Suprapubic skin (tissue), 4 donors: ENCODE measurements at regions not wholly inside any gene's neighbourhood (a gene's known extent, or its start where the extent isn't known, plus 50 kb on each side); places are given as distances from the start of the nearest gene placed in this dataset.

Source experiments
- DNase-seq, 2 donors: peaks; one replicate each; pipeline ENCODE4 v3.0.0-alpha.2; 2019; ENCODE audit warnings: low spot score in 2 of 2
- H3K27ac ChIP-seq: fragments of 200-600 bp; sonication (generic); one replicate; pipeline ENCODE4 v1.5.1; 2019
- H3K27me3 ChIP-seq: fragments of 200-600 bp; sonication (generic); one replicate; pipeline ENCODE4 v1.5.1; 2019
- H3K36me3 ChIP-seq: fragments of 200-600 bp; sonication (generic); one replicate; pipeline ENCODE4 v1.5.1; 2019
- H3K4me1 ChIP-seq: fragments of 200-600 bp; sonication (generic); one replicate; pipeline ENCODE4 v1.5.1; 2019
- H3K4me3 ChIP-seq: fragments of 200-600 bp; sonication (generic); one replicate; pipeline ENCODE4 v1.5.1; 2019; ENCODE audit warnings: mild to moderate bottlenecking
- H3K9me3 ChIP-seq: fragments of 200-600 bp; sonication (generic); one replicate; pipeline ENCODE4 v1.5.1; 2019
- CTCF ChIP-seq, 2 donors: fragments of 200-600 bp in 1 of 2; fragments of 450-650 bp in 1 of 2; sonication (generic) in 1 of 2; IDR thresholded peaks; one replicate each; pipeline ENCODE4 v1.5.1; 2016 to 2019; ENCODE audit warnings: antibody characterized with exemption in 2 of 2, mild to moderate bottlenecking in 1 of 2, moderate library complexity in 1 of 2
- EP300 ChIP-seq: sonication (generic); formaldehyde crosslinking; IDR thresholded peaks from one replicate; pipeline ENCODE4 v1.6.1; 2017; ENCODE audit warnings: antibody characterized with exemption
- POLR2A ChIP-seq, 2 donors: fragments of 450-650 bp; IDR thresholded peaks; one replicate each; pipeline ENCODE4 v1.6.1; 2017; ENCODE audit warnings: antibody characterized with exemption in 2 of 2, mild to moderate bottlenecking in 2 of 2, moderate library complexity in 2 of 2
- POLR2AphosphoS5 ChIP-seq, 3 donors: sonication (generic); formaldehyde crosslinking; IDR thresholded peaks; one replicate each; pipeline ENCODE4 v1.6.1; 2017; ENCODE audit warnings: antibody characterized with exemption in 3 of 3
- WGBS: methylation state at CpG from one replicate; pipeline ENCODE4 v1.1.5; 2018; 5-methylcytosine and 5-hydroxymethylcytosine counted together

GRCh38 chr13:69279213-69279612 lies 828.4 kb upstream of the ATXN8OS start:
- no peak for DNase-seq
- Histone ChIP-seq H3K4me3 (no peak overlapping the region), H3K9me3 (peaks cover 3% of the 10 kb centered on the region), H3K27ac (no peak overlapping the region), H3K27me3 (no peaks in the 10 kb centered on the region), H3K36me3 (no peaks in the 10 kb centered on the region), H3K4me1 (no peaks in the 10 kb centered on the region)
- TF ChIP-seq POLR2AphosphoS5 (IDR thresholded peaks at IDR 0.05) = no peak
- TF ChIP-seq POLR2A (IDR thresholded peaks at IDR 0.05) = no peak

GRCh38 chr13:69274231-69274630 lies 833.4 kb upstream of the ATXN8OS start:
- 81% methylated on average over 1 of the region's 1 CpG for whole genome bisulfite sequencing
- no peaks in the 10 kb centered on the region for H3K36me3 ChIP-seq
- H3K4me1 ChIP-seq = no peaks in the 10 kb centered on the region
- H3K27ac ChIP-seq = no peak overlapping the region
- H3K27me3 ChIP-seq = no peaks in the 10 kb centered on the region
- no peak for DNase-seq
- H3K9me3 ChIP-seq = peaks cover 3% of the 10 kb centered on the region
- no peak for TF ChIP-seq POLR2AphosphoS5 (IDR thresholded peaks at IDR 0.05)
- no peak for TF ChIP-seq POLR2A (IDR thresholded peaks at IDR 0.05)
- TF ChIP-seq CTCF (IDR thresholded peaks at IDR 0.05) = no peak
- TF ChIP-seq EP300 = no peak
- H3K4me3 ChIP-seq = no peak overlapping the region

- Histone ChIP-seq H3K9me3 (no peaks in the 10 kb centered on the region), H3K4me3 (no peak overlapping the region), H3K36me3 (no peaks in the 10 kb centered on the region), H3K4me1 (no peaks in the 10 kb centered on the region), H3K27me3 (no peaks in the 10 kb centered on the region), H3K27ac (no peak overlapping the region)
- WGBS = 67% methylated on average over 5 of the region's 5 CpGs
- no peak for TF ChIP-seq POLR2AphosphoS5 (IDR thresholded peaks at IDR 0.05)
- TF ChIP-seq POLR2A (IDR thresholded peaks at IDR 0.05) = no peak
- TF ChIP-seq EP300 = no peak
- no peak for TF ChIP-seq CTCF (IDR thresholded peaks at IDR 0.05)
- no peak for DNase-seq
Observed at GRCh38 chr13:69264362-69265334, 843.0 kb upstream of the ATXN8OS start.

- DNase-seq = no peak
- TF ChIP-seq EP300 (no peak), POLR2A (IDR thresholded peaks at IDR 0.05) (no peak), POLR2AphosphoS5 (IDR thresholded peaks at IDR 0.05) (no peak), CTCF (IDR thresholded peaks at IDR 0.05) (no peak)
- no peaks in the 10 kb centered on the region for H3K36me3 ChIP-seq
- 67% methylated on average over 1 of the region's 1 CpG for WGBS
- H3K4me3 ChIP-seq = no peak overlapping the region
- no peak overlapping the region for H3K27ac ChIP-seq
- H3K27me3 ChIP-seq = no peaks in the 10 kb centered on the region
- no peaks in the 10 kb centered on the region for H3K9me3 ChIP-seq
- no peaks in the 10 kb centered on the region for H3K4me1 ChIP-seq
Observed at GRCh38 chr13:69243366-69243765, 864.3 kb upstream of the ATXN8OS start.

- H3K27ac ChIP-seq = no peak overlapping the region
Observed at GRCh38 chr13:69234171-69234570, 873.5 kb upstream of the ATXN8OS start.

More at GRCh38 chr13:69234171-69234570, 873.5 kb upstream of the ATXN8OS start:
- H3K4me3 ChIP-seq = no peak overlapping the region
- H3K27me3 ChIP-seq = no peaks in the 10 kb centered on the region
- no peaks in the 10 kb centered on the region for H3K9me3 ChIP-seq
- no peaks in the 10 kb centered on the region for H3K4me1 ChIP-seq
- DNase-seq = no peak
- TF ChIP-seq CTCF (IDR thresholded peaks at IDR 0.05) = no peak
- H3K36me3 ChIP-seq = no peaks in the 10 kb centered on the region
